ENCODE measurements at regions not wholly inside any gene's neighbourhood (a gene's known extent, or its start where the extent isn't known, plus 50 kb on each side); places are given as distances from the start of the nearest gene placed in this dataset.
"Not testable (repeated sequence)": the region's sequence is repeated elsewhere in the genome, so short reads cannot be mapped to it uniquely, and the experiment has no call there.

GRCh38 chr16:9345046-9345445 lies 253.6 kb downstream of the HAPSTR1 start:
- Histone ChIP-seq H3K27ac (ENCODE audit: low read length) (no peak overlapping the region), H2AFZ (ENCODE audit: low read depth, low read length) (no peak overlapping the region), H3K9ac (ENCODE audit: low read depth, low read length) (no peak overlapping the region), H3K4me1 (ENCODE audit: insufficient read depth, low read length) (no peaks in the 10 kb centered on the region), H3K4me3 (ENCODE audit: low read depth in 1 of 2, low read length in 2 of 2) (no peak overlapping the region), H3K9me3 (ENCODE audit: insufficient read depth, low read length, severe bottlenecking) (no peaks in the 10 kb centered on the region), H3K36me3 (ENCODE audit: insufficient read depth, low read length) (no peaks in the 10 kb centered on the region), H3K4me2 (ENCODE audit: insufficient read depth, low read length) (no peak overlapping the region), H4K20me1 (ENCODE audit: insufficient read depth, low read length) (no peaks in the 10 kb centered on the region), H3K79me2 (ENCODE audit: insufficient read depth, low read length) (no peaks in the 10 kb centered on the region), H3K27me3 (ENCODE audit: insufficient read depth, low read length, poor library complexity) (peaks cover 5% of the 10 kb centered on the region)
- ATAC-seq (ENCODE audit: insufficient read depth, low read depth) (no peak), DNase-seq (no peak)
- TF ChIP-seq EZH2 (IDR thresholded peaks at IDR 0.05; ENCODE audit: borderline replicate concordance, low read depth, low read length, severe bottlenecking) (no peak), CTCF (IDR thresholded peaks at IDR 0.05; ENCODE audit: borderline replicate concordance, extremely low read depth, low read length, poor library complexity, severe bottlenecking) (no peak)

GRCh38 chr16:9345880-9346279 lies 254.4 kb downstream of the HAPSTR1 start:
- no peak for TF ChIP-seq CTCF (IDR thresholded peaks at IDR 0.05; ENCODE audit: borderline replicate concordance, extremely low read depth, low read length, poor library complexity, severe bottlenecking)
- TF ChIP-seq EZH2 (IDR thresholded peaks at IDR 0.05; ENCODE audit: borderline replicate concordance, low read depth, low read length, severe bottlenecking), result no peak
- Histone ChIP-seq H4K20me1 (ENCODE audit: insufficient read depth, low read length) (no peaks in the 10 kb centered on the region), H3K9ac (ENCODE audit: low read depth, low read length) (no peak overlapping the region), H3K4me3 (ENCODE audit: low read depth in 1 of 2, low read length in 2 of 2) (no peak overlapping the region), H3K4me1 (ENCODE audit: insufficient read depth, low read length) (no peaks in the 10 kb centered on the region), H3K27ac (ENCODE audit: low read length) (no peak overlapping the region), H2AFZ (ENCODE audit: low read depth, low read length) (no peak overlapping the region), H3K4me2 (ENCODE audit: insufficient read depth, low read length) (no peak overlapping the region), H3K9me3 (ENCODE audit: insufficient read depth, low read length, severe bottlenecking) (no peaks in the 10 kb centered on the region), H3K79me2 (ENCODE audit: insufficient read depth, low read length) (no peaks in the 10 kb centered on the region), H3K27me3 (ENCODE audit: insufficient read depth, low read length, poor library complexity) (peaks cover 5% of the 10 kb centered on the region), H3K36me3 (ENCODE audit: insufficient read depth, low read length) (no peaks in the 10 kb centered on the region)
- ATAC-seq (ENCODE audit: insufficient read depth, low read depth) (no peak), DNase-seq (no peak)

GRCh38 chr16:9348912-9349311 lies 257.5 kb downstream of the HAPSTR1 start:
- H3K79me2 ChIP-seq (ENCODE audit: insufficient read depth, low read length), result no peaks in the 10 kb centered on the region
- ATAC-seq (ENCODE audit: insufficient read depth, low read depth) (no peak), DNase-seq (no peak)
- H3K4me1 ChIP-seq (ENCODE audit: insufficient read depth, low read length), result no peaks in the 10 kb centered on the region
- H3K9me3 ChIP-seq (ENCODE audit: insufficient read depth, low read length, severe bottlenecking), result no peaks in the 10 kb centered on the region
- H3K9ac ChIP-seq (ENCODE audit: low read depth, low read length), result no peak overlapping the region
- H3K27me3 ChIP-seq (ENCODE audit: insufficient read depth, low read length, poor library complexity), result peaks cover 4% of the 10 kb centered on the region
- H3K36me3 ChIP-seq (ENCODE audit: insufficient read depth, low read length), result no peaks in the 10 kb centered on the region
- no peak overlapping the region for H3K4me3 ChIP-seq (ENCODE audit: low read depth in 1 of 2, low read length in 2 of 2)
- H4K20me1 ChIP-seq (ENCODE audit: insufficient read depth, low read length), result no peaks in the 10 kb centered on the region
- H3K4me2 ChIP-seq (ENCODE audit: insufficient read depth, low read length), result no peak overlapping the region
- H3K27ac ChIP-seq (ENCODE audit: low read length), result no peak overlapping the region
- no peak for TF ChIP-seq CTCF (IDR thresholded peaks at IDR 0.05; ENCODE audit: borderline replicate concordance, extremely low read depth, low read length, poor library complexity, severe bottlenecking)
- TF ChIP-seq EZH2 (IDR thresholded peaks at IDR 0.05; ENCODE audit: borderline replicate concordance, low read depth, low read length, severe bottlenecking), result no peak
- no peak overlapping the region for H2AFZ ChIP-seq (ENCODE audit: low read depth, low read length)

GRCh38 chr16:9349373-9349960 lies 258.0 kb downstream of the HAPSTR1 start:
- H3K9me3 ChIP-seq (ENCODE audit: insufficient read depth, low read length, severe bottlenecking); H2AFZ ChIP-seq (ENCODE audit: low read depth, low read length); ATAC-seq (ENCODE audit: insufficient read depth, low read depth); H3K79me2 ChIP-seq (ENCODE audit: insufficient read depth, low read length); H3K36me3 ChIP-seq (ENCODE audit: insufficient read depth, low read length); H3K9ac ChIP-seq (ENCODE audit: low read depth, low read length); DNase-seq; H3K4me2 ChIP-seq (ENCODE audit: insufficient read depth, low read length); H4K20me1 ChIP-seq (ENCODE audit: insufficient read depth, low read length); H3K4me1 ChIP-seq (ENCODE audit: insufficient read depth, low read length); H3K27me3 ChIP-seq (ENCODE audit: insufficient read depth, low read length, poor library complexity); H3K4me3 ChIP-seq (ENCODE audit: low read depth in 1 of 2, low read length in 2 of 2); H3K27ac ChIP-seq (ENCODE audit: low read length): not testable (repeated sequence)

- H2AFZ ChIP-seq (ENCODE audit: low read depth, low read length); H3K36me3 ChIP-seq (ENCODE audit: insufficient read depth, low read length); ATAC-seq (ENCODE audit: insufficient read depth, low read depth); H3K9ac ChIP-seq (ENCODE audit: low read depth, low read length); H3K79me2 ChIP-seq (ENCODE audit: insufficient read depth, low read length); H4K20me1 ChIP-seq (ENCODE audit: insufficient read depth, low read length); H3K4me3 ChIP-seq (ENCODE audit: low read depth in 1 of 2, low read length in 2 of 2); H3K27ac ChIP-seq (ENCODE audit: low read length); H3K27me3 ChIP-seq (ENCODE audit: insufficient read depth, low read length, poor library complexity); DNase-seq; H3K9me3 ChIP-seq (ENCODE audit: insufficient read depth, low read length, severe bottlenecking); H3K4me2 ChIP-seq (ENCODE audit: insufficient read depth, low read length); H3K4me1 ChIP-seq (ENCODE audit: insufficient read depth, low read length): not testable (repeated sequence)
Measured at GRCh38 chr16:9350119-9350799, 258.8 kb downstream of the HAPSTR1 start.

Measured in DND-41 (cell line).